ENCODE measurements at regions not wholly inside any gene's neighbourhood (a gene's known extent, or its start where the extent isn't known, plus 50 kb on each side); places are given as distances from the start of the nearest gene placed in this dataset.
"Not testable (repeated sequence)": the region's sequence is repeated elsewhere in the genome, so short reads cannot be mapped to it uniquely, and the experiment has no call there.

DNA sequence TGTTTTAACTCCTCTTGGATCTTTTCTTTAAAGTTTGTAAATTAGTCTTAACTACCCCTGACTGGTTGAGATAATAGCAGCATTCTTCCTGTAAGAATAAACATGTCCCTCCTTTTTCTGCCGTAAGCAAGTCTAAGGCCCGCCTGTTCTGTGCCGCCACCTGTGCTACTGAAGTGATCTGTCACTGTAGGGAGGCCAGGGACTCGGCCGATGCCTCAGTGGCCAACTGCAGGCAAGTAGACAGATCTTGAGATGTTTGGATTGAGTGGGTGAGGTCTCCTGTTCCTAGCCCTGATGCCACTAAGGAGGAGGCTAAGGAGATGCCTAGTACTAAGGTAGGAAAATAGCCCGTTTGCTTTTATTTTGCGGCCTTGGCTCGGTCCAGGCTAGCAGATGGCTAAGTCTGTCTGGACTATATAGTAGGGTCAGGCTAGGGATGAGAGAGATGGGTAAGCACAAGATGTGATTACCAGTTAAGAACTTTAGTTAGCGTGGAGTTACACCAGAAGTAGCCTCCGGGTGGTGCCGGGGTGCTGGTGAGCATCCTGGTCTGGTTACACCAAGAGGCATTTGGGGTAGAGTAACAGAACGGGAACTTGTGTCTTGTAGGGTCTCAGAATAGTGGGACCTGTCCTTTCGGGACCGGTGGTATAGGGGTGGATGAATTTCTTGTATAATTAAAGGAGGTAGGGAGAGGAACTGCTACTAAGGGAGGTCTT, 584.2 kb downstream of the SUCLG1 start:
- no peak for DNase-seq

DNA sequence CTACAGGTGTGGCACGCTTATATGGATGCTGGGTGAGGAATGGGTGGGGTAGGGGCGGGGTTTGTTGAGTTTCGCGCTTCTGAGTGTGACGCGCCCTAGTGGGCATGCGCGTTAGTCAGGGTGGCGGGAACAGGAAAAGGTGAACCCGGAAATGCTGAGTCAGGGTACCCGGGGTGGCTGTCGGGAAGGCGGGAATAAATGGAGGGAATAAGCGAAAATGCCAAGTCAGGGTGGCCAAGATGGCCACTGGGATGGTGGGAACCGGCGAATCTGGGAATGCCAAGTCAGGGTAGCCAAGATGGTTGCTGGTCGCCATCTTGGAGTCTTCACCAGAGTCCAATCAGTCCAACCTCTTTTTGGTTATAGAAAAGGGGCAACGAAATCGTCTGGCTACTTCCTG, 585.0 kb downstream of the SUCLG1 start:
- no peak for DNase-seq

DNA sequence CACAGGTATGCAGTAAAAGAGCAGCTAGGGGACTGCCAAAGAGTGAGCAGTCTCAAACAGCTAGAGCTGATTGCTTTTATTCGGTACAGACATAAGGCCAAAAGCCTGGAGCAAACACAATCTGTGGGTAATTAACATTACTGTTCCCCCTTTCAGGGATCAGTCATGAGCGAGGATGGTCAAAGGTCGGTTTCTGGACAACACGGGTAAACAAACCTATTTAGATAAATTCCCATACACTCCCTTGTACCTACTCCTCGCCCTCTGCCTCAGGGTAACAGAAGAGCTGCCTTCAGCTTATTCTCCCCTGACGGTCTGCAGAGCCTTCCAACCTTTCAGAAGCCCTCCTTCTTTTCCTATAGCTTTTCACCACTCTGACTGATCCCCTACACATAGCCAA, 586.0 kb downstream of the SUCLG1 start:
- no peak for DNase-seq

DNA sequence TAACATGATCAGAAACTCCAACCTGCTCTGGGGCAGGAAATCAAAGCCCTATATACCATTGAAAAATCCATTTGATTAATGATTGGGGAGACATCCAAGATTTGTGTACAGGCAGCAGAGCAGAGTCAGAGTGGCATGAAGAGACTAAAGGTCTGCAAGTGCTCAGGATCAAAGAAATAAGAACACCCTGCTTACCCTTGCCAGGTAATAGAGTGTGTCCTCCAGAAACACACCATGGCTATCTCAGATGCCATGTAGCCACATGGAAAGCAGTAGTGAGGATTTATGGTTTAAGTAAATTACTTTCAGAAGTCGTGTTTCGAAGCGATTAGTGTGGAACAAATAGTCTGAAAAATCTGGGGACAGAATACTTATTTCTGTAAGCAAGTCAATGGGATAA, 592.9 kb downstream of the SUCLG1 start:
- no peak for DNase-seq

DNA sequence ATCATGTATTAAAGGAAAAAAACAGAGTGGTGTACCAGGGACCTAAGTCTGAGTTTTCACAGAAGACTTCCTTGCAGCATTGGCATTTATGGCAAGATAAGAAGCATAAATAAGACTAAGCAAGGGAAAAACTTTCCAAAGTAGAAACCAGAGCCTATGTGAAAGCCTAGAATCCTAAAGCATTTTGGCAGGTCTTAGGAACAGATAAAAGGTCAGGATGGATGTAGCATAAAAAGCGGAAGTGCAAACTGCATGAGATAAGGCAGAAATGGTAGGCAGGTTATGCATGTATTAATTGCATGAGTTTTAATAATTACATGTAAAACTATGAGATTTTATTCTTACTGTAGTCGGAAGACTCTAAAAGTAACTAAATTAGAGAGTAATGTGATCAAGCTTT, 596.5 kb downstream of the SUCLG1 start:
- no peak for DNase-seq

DNA sequence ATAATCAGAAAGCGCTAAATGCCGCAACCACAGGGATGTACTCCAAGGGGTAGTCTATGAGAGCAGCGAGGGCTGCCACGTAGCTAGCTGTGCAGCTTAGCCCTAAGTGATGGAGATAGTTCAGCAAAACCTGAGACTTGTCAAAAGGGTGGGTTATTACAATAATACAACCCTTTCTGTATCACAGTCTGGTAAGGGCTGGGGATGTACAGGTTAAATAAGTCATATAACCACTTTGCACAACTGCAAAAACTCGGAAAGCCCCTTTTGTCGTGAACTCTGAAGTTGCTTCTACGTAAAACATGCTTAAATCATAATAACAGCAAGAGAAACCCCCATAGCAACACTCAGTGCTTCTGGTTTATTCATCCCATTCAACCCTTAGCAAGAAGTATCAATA, 598.8 kb downstream of the SUCLG1 start:
- DNase-seq, result no peak

DNA sequence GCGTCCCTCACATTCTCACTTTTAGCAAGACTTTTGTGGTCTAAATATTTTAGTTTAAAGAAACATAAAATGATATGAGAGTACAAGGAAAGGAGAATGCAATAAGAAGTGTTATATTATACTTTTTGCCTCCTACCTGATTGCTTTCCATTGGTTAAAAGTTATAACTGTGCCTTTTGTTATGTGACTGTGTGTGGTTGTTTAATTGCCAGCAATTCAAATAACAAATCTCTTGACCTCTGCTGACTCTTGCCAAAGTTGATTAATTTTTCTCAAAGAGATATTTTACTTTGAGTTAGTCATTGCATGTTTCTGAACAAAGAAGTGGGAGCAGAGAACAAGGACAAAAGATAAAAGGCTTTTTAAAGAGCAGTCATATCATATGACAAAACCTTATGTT, 599.5 kb downstream of the SUCLG1 start:
- no peak for DNase-seq

DNA sequence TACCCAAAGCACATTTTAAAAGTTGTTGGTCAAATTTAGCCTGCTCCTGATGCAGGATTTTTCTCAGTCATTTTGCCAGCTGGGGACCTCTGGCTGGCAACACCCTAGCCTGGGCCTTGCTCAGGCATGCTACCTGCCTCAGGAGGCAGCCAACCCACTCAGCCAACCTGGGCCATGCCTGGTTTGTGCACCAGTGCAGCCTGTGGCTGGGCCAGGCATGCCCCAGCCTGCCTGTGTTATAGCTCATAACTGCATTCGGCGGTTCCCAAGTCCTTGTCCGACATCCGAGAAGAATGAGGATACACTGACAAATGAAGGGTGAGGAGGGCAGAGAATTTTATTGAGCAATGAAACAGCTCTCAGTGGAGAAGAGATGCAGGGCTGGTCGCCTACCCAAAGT, 608.0 kb downstream of the SUCLG1 start:
- DNase-seq, result no peak

DNA sequence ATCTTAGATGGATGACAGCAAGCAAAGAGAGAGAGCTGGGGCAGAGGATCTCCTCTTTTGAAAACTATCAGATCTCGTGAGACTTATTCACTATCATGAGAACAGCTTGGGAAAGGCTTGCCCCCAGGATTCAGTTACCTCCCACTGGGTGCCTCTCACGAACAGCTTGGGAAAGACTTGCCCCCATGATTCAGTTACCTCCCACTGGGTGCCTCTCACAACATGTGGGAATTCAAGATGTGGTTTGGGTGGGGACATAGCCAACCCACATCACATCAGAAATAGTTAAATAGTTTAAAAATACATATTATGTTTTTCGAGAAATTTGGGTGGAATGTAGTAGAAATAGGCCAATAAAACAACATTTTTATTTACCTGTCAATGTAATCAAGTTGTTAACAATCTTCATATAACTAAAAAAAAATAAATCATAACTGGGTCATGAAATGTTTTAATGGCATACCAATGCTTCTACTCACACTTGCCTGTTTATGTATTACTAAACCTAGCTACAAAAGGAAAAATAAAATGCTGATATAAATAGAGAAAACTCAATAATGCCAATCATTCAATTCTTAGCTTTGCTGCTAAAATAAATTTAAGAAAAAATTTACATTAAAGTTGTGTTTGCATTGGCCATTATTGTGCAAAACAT, 608.9 kb downstream of the SUCLG1 start:
- DNase-seq, result no peak

DNA sequence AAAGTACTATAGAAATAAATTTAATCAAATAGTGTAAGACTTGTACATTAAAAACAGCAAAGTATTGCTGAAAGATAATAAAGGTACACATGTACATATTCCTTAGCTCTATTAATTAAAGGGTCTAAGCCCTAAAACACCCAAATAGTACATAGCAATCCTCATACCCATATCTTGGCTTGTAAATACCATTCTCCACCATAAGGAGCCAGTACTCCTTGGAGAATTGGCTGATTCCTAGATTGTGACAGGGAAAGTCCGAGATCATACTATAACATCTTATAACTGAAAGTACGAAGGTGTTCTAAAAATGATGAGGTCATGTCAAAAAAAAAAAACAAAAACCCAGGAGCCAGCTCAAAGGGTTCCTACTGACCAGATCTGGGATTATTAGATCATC, 614.6 kb downstream of the SUCLG1 start:
- DNase-seq, result no peak

DNA sequence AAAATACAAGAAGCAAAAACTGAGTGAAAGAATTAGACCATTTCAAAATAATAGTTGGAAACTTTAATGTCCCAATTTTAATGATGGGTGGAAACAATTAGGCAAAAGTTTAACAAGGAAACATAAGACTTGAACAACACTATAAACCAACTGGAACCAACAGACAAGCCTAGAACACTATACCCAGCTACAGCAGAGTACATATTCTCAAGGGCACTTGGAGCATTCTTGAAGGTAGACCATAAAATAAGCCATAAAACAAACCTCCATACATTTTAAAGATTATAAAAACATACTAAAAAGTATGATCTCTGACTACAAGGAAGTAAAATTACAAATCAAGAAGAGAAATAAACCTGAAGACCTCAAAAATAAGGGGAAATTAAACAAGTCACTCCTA, 616.7 kb downstream of the SUCLG1 start:
- no peak for DNase-seq

DNA sequence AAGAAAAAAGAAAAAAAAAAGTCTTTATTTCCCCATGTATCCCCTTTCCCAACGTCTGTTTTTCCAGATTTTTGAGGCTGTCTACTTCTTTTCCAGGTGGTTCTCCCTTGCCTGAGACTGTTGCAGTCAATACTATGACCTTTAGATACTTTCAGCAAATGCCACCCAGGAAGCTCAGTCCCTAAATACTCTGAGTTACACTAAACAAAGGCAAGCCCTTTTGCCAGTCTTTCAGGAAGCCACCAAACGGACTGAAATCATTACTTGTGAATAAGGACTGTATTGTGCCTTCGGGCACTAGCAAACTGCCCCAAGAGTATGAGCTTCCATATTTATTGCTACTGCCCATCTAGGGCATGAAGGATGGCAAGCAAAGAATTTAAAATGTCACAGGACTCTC, 621.3 kb downstream of the SUCLG1 start:
- DNase-seq, result no peak

DNA sequence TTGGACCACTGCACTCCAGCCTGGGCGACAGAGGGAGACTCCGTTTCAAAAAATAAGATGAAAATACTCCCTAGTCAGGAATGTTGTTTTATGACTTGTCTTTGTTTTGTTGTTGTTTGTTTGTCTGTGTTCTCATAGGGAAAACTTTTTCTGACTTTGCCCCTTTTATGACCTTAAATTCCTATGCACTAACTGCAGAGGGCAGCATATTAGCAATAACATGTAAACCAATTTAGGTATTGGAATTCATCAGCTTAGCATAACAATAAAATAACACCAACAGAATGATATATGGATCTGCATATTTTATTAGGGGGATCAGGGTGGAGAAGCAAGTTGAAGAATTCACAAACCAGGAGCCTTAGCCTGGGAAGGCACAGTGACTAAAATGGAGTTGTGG, 631.5 kb downstream of the SUCLG1 start:
- no peak for DNase-seq

DNA sequence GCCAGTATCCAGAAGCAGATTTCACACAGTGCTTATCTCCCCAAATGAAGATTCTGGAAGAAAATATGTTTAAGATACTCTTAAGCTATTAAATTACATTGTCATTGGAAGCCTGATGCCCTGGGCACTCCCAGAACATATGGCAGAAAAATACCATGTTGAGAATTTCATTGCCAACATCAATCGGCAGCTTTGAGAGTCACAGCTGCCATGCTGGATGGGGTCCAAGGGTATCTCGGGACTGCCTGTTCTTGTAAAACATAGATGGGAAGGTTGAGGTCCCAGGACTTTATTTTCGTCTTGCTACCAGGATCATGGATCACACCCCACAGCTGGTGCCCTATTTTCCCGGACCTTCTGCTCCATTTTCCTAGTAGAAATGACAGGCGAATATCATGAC, 632.5 kb downstream of the SUCLG1 start:
- DNase-seq, result peak; percentile 93

DNA sequence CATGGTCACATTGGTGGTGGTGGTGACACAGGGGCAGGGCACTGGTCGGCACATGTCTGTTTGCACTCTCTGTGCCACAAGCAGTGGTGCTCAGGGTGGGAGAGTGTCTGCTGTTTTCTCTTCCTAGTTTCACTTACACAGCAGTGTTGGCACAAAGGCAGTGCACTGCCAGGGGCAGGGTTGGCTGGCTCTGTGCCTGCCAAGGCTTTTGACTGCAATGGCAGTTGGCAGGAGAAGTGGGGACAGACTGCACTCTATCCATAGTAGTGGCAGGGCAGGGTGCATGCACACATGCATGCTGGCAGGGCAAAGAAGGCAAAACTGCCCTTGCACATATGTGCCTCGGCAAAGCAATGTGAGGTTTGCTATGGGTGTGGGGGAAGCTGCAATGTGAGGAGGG, 635.9 kb downstream of the SUCLG1 start:
- peak; percentile 17 for DNase-seq

DNA sequence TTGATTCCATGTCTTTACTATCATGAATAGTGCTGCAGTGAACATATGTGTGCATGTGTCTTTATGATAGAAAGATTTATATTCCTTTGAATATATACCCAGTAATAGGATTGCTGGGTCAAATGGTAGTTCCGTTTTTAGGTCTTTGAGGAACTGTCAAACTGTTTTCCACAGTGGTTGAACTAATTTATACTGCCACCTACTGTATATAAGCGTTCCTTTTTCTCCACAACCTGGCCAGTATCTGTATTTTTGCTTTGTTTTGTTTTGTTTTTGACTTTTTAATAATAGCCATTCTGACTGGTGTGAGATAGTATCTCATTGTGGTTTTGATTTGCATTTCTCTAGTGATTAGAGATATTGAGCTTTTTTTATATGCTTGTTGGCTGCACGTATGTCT, 641.6 kb downstream of the SUCLG1 start:
- no peak for DNase-seq

DNA sequence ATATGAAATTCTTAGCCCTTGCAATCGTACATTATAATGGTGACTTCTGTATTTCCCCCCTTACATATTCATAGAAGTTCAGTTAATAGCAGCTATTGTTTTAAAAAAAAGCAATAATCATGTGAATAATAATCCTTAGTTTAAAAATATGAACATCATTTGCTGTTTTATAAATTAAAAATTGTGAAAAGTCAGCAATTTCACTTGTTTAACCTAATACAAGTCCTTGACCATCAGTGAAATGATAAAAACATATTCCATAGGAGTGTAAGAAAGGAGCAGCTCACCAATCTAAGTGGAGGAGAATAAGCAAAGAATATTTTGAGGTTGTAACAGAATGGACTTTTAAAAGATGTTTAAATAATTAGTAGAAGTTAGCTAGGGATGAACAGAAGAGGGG, 650.2 kb downstream of the SUCLG1 start:
- no peak for DNase-seq

DNA sequence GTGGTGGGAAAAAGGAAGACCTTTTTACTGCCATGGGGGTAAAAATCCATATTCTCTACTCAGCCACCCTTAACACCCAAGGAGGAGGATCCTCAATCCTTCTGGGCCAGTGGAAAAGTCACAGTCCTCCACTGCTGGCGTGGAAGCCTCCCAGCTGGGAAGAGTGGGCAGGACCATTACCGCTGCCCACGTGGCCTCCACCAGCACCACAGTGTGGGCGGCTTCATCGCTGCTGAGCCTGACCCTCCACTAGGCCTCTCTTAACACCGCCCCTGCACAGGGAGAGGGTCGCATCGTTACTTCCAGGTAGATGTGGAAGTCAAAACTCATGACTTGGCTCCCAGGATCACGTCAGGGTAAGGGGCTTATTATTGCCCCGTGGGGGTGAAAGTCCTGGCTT, 656.5 kb downstream of the SUCLG1 start:
- DNase-seq, result no peak

DNA sequence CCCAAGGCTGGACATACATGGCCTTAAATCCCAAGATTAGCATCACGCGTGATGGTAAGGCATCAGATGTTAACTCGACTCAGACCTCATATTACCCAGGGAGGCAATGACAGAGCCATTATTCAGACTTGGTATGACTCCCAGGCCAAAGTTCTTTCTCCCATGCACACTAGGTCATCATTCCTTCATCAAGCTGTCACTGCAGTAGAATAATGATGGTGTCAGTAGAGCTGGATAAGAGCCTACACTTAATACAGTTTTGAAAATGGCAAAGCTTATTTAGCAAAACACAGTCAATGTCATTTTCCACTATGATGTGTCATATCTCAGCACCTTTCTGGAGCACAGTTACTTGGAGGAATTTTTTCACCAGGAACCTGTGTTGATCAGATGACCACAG, 663.3 kb downstream of the SUCLG1 start:
- DNase-seq, result no peak

DNA sequence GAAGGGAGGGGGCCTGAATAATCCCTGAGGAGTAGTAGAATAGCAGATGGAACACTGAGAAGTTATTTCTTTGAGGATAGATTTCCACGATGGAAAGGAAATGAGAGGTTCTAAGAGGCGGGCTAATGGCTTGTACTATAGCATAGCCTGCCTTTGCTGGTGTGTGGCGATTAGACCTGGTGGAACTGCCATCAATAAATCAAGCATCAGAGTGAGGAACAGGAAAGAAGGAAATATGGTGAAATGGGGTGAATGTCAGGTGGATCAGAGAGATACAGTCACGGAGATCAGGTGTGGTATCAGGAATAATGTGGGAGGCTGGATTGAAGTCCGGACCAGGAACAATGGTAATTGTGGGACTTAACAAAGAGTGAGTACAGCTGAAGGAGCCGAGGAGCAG, 668.6 kb downstream of the SUCLG1 start:
- DNase-seq, result not testable (repeated sequence)

DNA sequence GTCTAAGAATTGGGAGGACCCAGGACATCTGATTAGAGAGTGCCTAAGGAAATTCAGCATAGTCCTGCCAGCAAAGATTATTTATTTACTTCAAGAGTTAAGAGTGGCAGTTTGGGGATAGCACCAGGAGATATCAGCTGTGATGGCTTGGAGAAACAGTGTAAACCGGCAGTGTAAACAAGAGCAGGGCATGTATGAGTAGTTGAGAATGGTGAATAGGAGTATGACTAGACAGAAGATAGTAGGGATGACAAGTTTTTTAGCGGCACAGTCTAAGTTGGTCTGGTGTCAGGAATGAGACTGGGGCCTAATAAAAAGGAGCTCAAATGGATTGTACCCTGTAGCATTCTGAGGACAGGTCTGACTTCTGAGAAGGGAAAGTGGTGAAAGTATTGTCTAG, 669.4 kb downstream of the SUCLG1 start:
- DNase-seq, result not testable (repeated sequence)

DNA sequence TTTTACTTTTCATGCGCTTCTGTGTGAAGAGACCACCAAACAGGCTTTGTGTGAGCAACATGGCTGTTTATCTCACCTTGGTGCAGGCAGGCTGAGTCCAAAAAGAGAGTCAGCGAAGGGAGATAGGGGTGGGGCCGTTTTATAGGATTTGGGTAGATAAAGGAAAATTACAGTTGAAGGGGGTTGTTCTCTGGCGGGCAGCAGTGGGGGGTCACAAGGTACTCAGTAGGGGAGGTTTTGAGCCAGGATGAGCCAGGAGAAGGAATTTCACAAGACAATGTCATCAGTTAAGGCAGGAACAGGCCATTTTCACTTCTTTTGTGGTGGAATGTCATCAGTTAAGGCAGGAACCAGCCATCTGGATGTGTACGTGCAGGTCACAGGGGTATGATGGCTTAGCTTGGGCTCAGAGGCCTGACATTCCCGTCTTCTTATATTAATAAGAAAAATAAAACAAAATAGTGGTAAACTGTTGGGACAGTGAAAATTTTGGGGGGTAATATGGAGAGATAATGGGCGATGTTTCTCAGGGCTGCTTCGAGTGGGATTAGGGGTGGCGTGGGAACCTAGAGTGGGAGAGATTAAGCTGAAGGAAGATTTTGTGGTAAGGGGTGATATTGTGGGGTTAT, 670.0 kb downstream of the SUCLG1 start:
- not testable (repeated sequence) for DNase-seq

DNA sequence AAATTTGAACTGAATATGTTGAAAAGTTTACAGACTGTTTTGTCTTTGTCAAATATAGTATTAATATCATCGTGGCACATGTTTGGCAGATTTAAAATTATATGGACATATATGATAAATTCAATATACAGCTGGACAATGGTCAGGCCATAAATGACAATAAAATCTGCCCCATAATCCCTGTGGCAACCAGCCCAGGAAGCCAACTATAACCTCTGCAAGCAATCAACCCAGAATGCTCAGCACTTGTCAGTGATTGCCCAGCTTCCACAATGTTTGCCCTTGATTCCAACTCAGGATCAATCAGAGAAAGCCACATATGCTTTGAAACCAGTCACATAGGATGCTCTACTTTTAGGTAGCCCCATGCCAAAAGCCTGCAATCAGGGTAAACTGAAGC, 671.9 kb downstream of the SUCLG1 start:
- no peak for DNase-seq

DNA sequence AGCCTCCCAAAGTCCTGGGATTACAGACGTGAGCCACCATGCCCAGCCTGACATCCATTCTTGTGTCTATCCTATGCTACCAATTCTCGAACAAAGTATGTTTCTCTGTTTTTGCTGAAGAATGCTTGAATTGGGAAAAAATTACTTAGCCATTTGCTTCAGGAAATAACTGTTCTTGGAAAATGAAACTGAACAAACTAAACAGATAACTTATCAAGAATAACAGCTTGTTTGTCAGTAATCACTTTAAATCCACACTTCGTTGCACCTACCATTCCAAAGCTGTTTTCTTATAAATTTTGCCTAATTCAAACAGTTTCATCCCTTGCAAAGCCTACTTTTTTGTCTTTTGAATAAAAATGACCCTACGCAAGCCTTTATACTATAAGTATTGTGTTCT, 672.9 kb downstream of the SUCLG1 start:
- no peak for DNase-seq

Data from tongue (tissue), 1 donor.